ENCODE measurements at regions not wholly inside any gene's neighbourhood (a gene's known extent, or its start where the extent isn't known, plus 50 kb on each side); places are given as distances from the start of the nearest gene placed in this dataset.

GRCh38 chr2:219692521-219692920 lies 65.1 kb downstream of the SLC4A3 start:
- Histone ChIP-seq H3K9me3 (ENCODE audit: control insufficient read depth in 4 of 4, insufficient read depth in 3 of 4, low read length in 3 of 4) (peaks cover 0 to 1% (median 0%) of the 10 kb centered on the region in 4 donors), H3K36me3 (ENCODE audit: control insufficient read depth in 4 of 4, insufficient read depth in 4 of 4, low read length in 4 of 4) (no peaks in the 10 kb centered on the region), H3K4me1 (ENCODE audit: control insufficient read depth in 5 of 5, insufficient read depth in 5 of 5, low read length in 5 of 5) (no peaks in the 10 kb centered on the region), H3K9ac (ENCODE audit: insufficient read depth in 1 of 2, low read length in 2 of 2) (no peak overlapping the region), H3K27me3 (ENCODE audit: control insufficient read depth in 3 of 3, insufficient read depth in 3 of 3, low read length in 2 of 3) (peaks cover 0 to 3% (median 0%) of the 10 kb centered on the region in 3 donors), H3K4me3 (no peak overlapping the region), H3K27ac (ENCODE audit: low read depth in 1 of 2, low read length in 1 of 2) (no peak overlapping the region)
- DNase-seq (no peak), ATAC-seq (ENCODE audit: insufficient read depth, low FRiP score) (no peak)
- TF ChIP-seq CTCF (IDR thresholded peaks at IDR 0.05; ENCODE audit: control extremely low read depth, extremely low read depth), result no peak
- 78 to 87% methylated on average over 5 of the region's 5 CpGs for whole genome bisulfite sequencing, 2 donors

- TF ChIP-seq CTCF (IDR thresholded peaks at IDR 0.05; ENCODE audit: control extremely low read depth, extremely low read depth), result no peak
- Histone ChIP-seq H3K4me3 (no peak overlapping the region), H3K36me3 (ENCODE audit: control insufficient read depth in 4 of 4, insufficient read depth in 4 of 4, low read length in 4 of 4) (no peaks in the 10 kb centered on the region), H3K4me1 (ENCODE audit: control insufficient read depth in 5 of 5, insufficient read depth in 5 of 5, low read length in 5 of 5) (no peaks in the 10 kb centered on the region), H3K27me3 (ENCODE audit: control insufficient read depth in 3 of 3, insufficient read depth in 3 of 3, low read length in 2 of 3) (peaks cover 0 to 3% (median 0%) of the 10 kb centered on the region in 3 donors), H3K27ac (ENCODE audit: low read depth in 1 of 2, low read length in 1 of 2) (no peak overlapping the region), H3K9me3 (ENCODE audit: control insufficient read depth in 4 of 4, insufficient read depth in 3 of 4, low read length in 3 of 4) (peaks cover 0 to 1% (median 0%) of the 10 kb centered on the region in 4 donors), H3K9ac (ENCODE audit: insufficient read depth in 1 of 2, low read length in 2 of 2) (no peak overlapping the region)
- ATAC-seq (ENCODE audit: insufficient read depth, low FRiP score), result no peak
- WGBS, 2 donors, result 40% methylated on average over 3 of the region's 3 CpGs
- no peak for DNase-seq
These were observed 67.8 kb downstream of the SLC4A3 start for GRCh38 chr2:219695145-219695709.

GRCh38 chr2:219697811-219698747 lies 70.6 kb downstream of the SLC4A3 start:
- Histone ChIP-seq H3K27ac (ENCODE audit: low read depth in 1 of 2, low read length in 1 of 2) (peak overlapping the region in 1 of 2 donors; percentile 6), H3K36me3 (ENCODE audit: control insufficient read depth in 4 of 4, insufficient read depth in 4 of 4, low read length in 4 of 4) (no peaks in the 10 kb centered on the region), H3K27me3 (ENCODE audit: control insufficient read depth in 3 of 3, insufficient read depth in 3 of 3, low read length in 2 of 3) (peaks cover 0 to 3% (median 0%) of the 10 kb centered on the region in 3 donors), H3K9me3 (ENCODE audit: control insufficient read depth in 4 of 4, insufficient read depth in 3 of 4, low read length in 3 of 4) (peaks cover 0 to 1% (median 0%) of the 10 kb centered on the region in 4 donors), H3K4me3 (no peak overlapping the region), H3K9ac (ENCODE audit: insufficient read depth in 1 of 2, low read length in 2 of 2) (no peak overlapping the region), H3K4me1 (ENCODE audit: control insufficient read depth in 5 of 5, insufficient read depth in 5 of 5, low read length in 5 of 5) (peaks cover 0 to 6% (median under 1%) of the 10 kb centered on the region in 5 donors)
- DNase-seq, result no peak
- 75 to 81% methylated on average over 12 of the region's 12 CpGs for WGBS, 2 donors
- TF ChIP-seq CTCF (IDR thresholded peaks at IDR 0.05; ENCODE audit: control extremely low read depth, extremely low read depth), result no peak
- ATAC-seq (ENCODE audit: insufficient read depth, low FRiP score), result no peak

Measured in lung (tissue), 11 donors.